ENCODE measurements at regions not wholly inside any gene's neighbourhood (a gene's known extent, or its start where the extent isn't known, plus 50 kb on each side); places are given as distances from the start of the nearest gene placed in this dataset.

GRCh38 chr12:125549836-125550235 lies 484.6 kb downstream of the AACS start:
- TF ChIP-seq CTCF (IDR thresholded peaks at IDR 0.05) = no peak
- TF ChIP-seq POLR2A (IDR thresholded peaks at IDR 0.05) = no peak
